GM21447 (cell line): ENCODE measurements at regions not wholly inside any gene's neighbourhood (a gene's known extent, or its start where the extent isn't known, plus 50 kb on each side); places are given as distances from the start of the nearest gene placed in this dataset.
"Not testable (repeated sequence)": the region's sequence is repeated elsewhere in the genome, so short reads cannot be mapped to it uniquely, and the experiment has no call there.

Source experiments
- ATAC-seq: cut with Tn5 transposase; IDR thresholded peaks from one replicate; pipeline ENCODE4 v1.9.1; 2021; ENCODE audit not compliant: unreplicated experiment

DNA sequence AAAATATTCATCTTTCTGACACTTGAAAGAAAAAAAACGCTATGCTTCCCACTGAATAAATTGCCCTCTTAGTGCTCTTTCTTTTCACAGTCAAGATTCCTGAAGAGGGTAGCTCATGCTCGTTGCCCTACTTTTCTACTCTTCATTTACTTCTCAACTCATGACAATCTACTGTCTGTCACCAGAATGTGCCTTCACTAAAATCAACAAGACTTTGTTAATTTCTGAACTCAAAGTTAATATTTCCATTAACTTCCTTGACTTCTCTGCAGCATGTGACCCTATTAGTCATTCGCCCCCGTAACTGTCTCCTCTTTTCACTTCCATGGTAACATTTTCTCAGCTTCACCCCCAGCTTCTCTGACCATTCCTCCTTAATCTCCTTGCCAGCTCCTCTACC lies 98.9 kb upstream of the MAPRE2 start:
- no peak for ATAC-seq

GRCh38 chr18:34942975-34943374 lies 98.2 kb upstream of the MAPRE2 start:
- ATAC-seq = no peak

- no peak for ATAC-seq
These were observed 97.6 kb upstream of the MAPRE2 start for GRCh38 chr18:34943587-34943986.

DNA sequence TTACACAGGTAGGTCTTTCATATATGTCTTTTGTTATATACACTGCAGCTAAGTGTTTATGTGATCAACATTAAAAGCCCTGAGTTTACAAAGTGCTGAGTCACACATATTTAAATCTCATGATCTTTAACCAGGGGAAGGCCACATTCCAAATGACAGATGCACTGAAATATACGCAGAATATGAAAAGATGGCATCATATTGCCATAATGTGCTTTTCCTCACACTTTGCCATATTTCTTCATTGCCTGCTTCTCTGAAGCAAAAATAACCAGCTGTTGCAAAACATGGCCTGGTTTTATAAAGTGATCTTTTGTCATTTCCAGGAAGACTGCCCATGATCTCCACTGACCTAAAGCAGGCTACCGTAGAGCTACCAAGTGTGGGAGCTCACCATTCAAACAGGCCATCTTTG lies 93.5 kb upstream of the MAPRE2 start:
- ATAC-seq = no peak

DNA sequence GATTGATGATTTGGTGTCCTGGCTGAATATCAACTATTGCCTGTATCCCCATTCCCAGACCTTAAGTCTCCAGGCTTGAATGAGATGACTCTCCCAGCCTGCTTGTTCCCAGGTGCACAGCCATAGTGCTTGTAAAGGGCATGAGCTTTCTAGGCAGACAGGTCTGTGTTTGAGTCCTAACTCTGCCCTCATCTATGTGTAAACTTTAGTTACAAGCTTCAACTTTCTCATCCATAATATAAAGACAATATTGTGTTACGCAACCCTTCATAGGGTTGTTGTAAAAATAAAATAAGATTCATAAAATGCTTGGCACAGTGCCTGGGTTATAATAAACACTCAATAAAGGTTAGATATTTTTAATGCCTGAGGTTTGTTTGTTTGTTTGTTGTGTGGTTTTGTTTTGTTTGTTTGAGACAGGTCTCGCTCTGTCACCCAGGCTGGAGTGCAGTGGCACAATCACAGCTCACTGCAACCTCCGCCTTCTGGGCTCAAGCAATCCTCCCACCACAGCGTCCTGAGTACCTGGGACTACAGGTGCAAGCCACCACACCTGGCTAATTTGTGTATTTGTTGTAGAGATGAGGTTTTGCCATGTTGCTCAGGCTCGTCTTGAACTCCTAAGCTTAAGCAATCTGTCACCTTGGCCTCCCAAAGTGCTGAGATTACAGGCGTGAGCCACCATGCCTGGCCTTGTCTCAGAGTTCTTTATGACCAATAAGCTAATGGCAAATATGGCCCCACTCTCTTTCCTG lies 89.4 kb upstream of the MAPRE2 start:
- ATAC-seq = no peak

DNA sequence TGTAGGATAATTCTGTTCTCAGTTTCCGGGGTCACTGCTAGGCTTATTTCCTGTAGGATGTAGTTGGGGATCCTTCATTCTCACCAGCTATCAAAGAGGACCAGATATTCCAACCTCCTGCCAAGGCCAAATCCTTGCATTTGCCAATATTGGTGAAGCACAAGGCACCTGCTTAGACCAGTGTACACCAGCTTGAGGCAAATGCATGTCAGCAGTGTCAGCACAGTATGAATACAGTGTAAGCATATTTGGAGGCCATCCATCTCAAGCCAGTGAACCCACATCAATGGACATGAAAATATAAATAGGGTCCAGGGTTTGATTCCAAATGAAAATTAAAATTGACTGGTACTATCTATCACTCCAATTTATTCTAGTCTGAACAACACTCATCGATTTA lies 88.0 kb upstream of the MAPRE2 start:
- no peak for ATAC-seq

DNA sequence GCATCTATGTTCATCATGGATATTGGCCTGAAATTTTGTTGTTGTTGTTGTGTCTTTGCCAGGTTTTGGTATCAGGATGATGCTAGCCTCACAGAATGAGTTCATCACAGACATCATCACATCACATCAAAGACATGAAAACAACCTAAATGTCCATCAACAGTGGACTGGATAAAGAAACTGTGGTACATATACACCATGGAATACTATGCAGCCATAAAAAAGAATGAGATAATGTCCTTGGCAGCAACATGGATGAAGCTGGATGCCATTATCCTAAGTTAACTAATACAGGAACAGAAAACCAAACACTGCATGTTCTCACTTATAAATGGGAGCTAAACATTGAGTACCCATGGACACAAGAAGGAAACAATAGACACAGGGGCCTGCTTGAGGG lies 85.7 kb upstream of the MAPRE2 start:
- not testable (repeated sequence) for ATAC-seq

DNA sequence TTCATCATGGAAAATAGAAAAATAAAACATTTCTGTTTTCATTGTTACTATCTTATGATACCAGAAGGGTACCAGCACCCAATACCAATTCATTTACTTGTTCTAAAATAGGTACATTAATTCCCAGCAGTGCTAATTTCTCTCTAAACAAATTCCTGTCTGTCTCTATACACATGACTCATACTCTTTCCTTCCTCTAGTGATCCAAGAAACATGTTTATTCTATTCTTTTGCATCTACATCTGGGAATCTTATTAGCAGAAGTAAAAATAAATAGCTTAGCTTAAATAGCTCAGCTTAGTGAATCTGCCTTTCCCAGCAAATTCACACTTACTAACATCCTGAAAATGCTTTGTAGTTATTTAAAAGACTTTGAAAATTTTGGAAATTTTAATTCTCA lies 84.5 kb upstream of the MAPRE2 start:
- ATAC-seq = no peak

DNA sequence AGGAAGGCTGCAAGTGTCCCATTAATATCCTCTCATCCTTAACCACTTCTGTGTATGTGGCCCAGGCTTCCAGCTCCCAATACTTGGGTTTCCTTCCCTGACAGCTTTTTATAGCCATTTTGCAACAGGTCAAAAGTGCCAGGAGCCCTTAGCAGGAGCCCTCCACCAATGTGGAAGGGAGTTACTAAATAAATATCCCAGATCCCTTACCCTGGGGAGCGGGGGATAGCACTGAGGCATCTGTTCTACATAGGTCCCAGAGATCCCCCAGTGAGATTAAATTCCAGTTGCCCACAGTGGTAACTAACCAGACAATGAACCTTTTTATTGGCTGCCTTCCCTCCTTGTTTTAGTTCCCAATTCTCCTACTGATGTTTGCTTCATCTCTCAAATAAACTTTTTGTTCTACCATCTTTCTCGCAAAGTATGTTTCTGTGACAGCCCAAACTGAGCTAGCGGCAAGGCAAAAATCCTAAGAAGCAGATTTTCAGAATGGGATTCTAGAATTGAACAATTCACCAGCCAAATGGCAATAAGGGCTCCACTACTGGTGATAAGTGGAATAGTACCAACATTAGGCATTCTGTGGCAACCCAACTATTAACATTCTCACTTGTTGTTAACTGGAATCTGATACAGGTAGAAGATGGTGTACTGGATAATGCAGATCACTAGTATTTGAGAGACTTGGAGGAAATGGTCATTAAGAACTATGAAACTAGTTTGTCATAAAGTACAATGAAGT lies 83.9 kb upstream of the MAPRE2 start:
- ATAC-seq = no peak

- no peak for ATAC-seq
These were observed 83.4 kb upstream of the MAPRE2 start for GRCh38 chr18:34957864-34958259.

DNA sequence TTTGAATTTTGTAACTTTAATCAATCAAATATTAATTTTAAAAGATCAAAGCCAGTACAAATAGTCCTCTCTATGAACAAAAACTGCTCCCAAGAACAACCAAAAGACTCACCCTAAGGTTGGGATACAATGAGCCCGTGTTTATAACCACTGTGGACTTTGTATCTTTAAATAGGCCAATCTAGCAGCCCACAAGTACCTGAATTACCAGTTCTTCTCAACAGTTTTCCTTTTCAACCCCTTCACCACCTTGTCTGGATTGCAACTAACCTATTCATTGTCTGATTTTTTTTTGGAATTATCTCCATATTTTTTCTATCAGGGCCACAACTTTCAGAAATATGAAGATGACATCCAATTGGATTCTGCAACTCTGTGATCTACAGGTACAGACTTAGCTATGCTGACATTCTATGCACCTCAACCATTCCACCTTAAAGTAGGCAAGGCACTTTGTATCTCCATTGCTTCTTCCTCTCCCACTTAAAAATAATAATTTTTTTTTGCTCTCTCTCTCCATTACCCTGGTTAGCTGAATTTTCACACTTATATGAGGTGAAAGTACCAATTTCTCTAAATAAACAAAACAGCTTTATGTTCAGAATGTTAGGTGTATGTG lies 81.9 kb upstream of the MAPRE2 start:
- no peak for ATAC-seq

GRCh38 chr18:34959989-34960388 lies 81.2 kb upstream of the MAPRE2 start:
- no peak for ATAC-seq

DNA sequence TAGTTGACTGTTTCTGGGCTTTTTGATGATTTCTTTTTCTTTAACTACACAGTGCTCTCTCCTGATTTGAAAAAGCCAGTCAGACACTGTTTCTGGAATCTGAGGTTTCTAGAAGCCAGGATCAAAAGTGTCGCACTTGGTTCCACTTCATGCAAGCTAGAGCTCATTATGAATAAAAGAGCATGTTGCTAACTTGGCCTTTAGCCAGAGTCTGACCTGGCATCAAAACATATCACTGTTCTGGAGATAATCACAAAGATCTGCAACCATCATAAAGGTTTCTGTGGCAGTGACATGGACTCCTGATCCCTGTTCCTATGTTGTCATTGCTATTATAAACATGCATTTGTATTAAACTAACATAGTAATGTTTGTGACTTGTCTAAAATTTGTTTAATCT lies 76.1 kb upstream of the MAPRE2 start:
- ATAC-seq = no peak

- no peak for ATAC-seq
These were observed 75.6 kb upstream of the MAPRE2 start for GRCh38 chr18:34965566-34965965.

DNA sequence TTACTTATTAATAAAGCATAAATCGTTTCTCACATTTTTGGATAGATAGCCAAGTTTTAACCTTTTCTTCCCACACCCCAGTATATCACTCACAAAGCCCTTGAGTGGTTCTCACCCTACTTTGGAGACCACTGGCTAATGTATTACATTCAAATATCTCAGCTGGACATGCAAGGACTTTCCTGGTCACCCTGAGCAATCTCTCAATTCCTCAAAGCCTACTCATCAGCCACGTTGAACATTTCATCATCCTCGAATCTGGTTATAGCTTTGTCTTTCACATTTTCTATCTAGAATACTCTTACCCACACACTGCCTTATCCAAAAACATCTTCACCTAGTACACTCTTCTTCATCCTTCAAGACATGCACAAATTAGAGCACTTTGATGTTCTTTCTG lies 71.1 kb upstream of the MAPRE2 start:
- no peak for ATAC-seq

- no peak for ATAC-seq
These were observed 69.9 kb upstream of the MAPRE2 start for GRCh38 chr18:34971313-34971712.

GRCh38 chr18:34972765-34973414 lies 68.3 kb upstream of the MAPRE2 start:
- ATAC-seq = no peak

- no peak for ATAC-seq
These were observed 65.1 kb upstream of the MAPRE2 start for GRCh38 chr18:34976123-34976522.

DNA sequence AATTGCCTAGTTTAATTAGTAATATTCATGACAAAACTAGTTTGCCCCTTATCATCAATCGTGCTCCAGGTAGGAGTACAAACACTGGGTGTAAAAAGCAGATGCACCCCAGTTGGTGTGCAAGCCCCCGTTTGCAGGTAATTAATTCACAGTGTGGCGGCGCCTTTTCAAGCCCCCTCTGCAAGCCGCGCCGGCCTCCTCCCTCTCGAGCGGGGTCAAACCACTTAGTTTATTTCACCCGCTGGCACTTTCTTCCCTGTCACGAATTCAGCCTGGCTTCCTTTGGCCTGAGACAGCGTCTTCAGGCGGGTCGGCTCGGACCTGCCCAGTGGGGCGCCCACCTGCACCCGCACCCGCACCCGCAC lies 64.7 kb upstream of the MAPRE2 start:
- no peak for ATAC-seq

DNA sequence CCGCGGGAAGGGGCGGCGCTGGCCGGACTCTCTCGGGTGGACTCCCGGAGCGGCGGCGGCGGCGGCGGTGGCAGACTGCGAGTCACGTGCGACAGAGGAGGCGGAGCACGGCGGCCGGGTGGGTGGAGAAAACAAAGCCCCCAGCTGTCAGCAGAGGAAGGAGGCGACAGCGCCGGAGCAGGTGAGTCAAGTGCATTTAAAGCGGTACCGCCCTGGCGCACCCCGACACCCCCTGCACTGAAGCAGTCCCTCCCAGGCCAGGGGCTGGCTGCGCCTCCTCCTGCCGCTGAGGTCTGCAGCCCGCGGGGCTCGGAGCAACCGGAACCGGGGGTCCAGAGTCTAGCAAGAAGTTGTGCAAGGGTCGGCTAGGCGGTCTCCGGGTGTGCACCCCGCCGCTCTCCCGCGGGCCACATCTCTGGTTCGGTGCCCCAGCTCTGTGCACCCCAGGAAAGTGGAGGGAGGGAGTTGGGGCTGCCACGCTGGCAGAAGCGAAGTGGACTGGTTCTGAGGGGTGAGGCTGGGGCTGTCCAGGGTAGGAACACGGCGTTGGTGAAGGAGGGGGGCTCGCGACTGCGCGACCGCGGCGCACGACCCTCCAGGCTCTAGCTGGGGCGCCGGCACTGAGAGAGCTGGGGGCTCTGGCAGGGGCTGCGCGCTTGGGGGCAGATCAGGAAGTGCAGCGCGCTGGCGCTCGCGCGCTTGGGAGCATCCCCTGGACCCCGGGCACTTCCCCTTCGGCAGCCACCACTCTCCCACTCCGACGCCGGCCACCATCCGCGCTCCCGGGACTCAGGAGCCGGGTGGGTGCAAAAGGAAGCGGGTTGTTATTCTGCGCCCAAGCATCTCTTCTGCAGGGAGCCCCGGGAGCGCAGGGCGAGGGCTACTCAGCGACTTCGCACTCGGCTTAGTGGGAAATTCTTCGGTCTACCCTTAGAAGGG lies 64.0 kb upstream of the MAPRE2 start:
- peak; percentile 57 for ATAC-seq
